ENCODE measurements at regions not wholly inside any gene's neighbourhood (a gene's known extent, or its start where the extent isn't known, plus 50 kb on each side); places are given as distances from the start of the nearest gene placed in this dataset.

- TF ChIP-seq CTCF (IDR thresholded peaks at IDR 0.05; ENCODE audit: low read depth, low read length) = no peak
- TF ChIP-seq EZH2phosphoT487 (IDR thresholded peaks at IDR 0.05; ENCODE audit: low read depth) = no peak
Measured at GRCh38 chr2:16974688-16975087, 309.1 kb upstream of the CYRIA start.
